ENCODE measurements at regions not wholly inside any gene's neighbourhood (a gene's known extent, or its start where the extent isn't known, plus 50 kb on each side); places are given as distances from the start of the nearest gene placed in this dataset.

DNA sequence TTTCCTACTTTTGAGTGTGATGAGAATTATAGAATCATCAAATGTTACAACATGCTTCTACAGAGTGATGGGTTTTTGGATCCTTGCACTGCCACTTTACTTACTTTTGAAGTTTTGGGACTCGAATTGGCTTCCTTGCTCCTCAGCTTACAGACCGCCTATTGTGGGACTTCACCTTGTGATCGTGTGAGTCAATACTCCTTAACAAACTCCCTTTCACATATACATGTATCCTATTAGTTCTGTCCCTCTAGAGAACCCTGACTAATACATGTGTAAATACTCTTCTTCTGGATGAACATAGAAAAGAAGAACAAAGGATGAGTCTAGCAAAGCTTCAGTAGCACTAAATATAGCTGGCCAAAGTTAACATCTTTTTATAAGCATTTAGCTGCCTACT is 98.7 kb upstream of the PDE4D start:
- Mint-ChIP-seq H3K27me3 (no peaks in the 10 kb centered on the region), H3K4me1 (ENCODE audit: low read depth in 2 of 2) (no peaks in the 10 kb centered on the region), H3K4me3 (no peak overlapping the region), H3K36me3 (no peaks in the 10 kb centered on the region), H3K9me3 (peaks cover 4% of the 10 kb centered on the region), H3K27ac (no peak overlapping the region)
- DNase-seq (ENCODE audit: low spot score) (no peak), ATAC-seq (no peak)

GRCh38 chr5:59988396-59988795 is 94.9 kb upstream of the PDE4D start:
- DNase-seq (ENCODE audit: low spot score), result no peak
- Mint-ChIP-seq H3K9me3 (peaks cover 4% of the 10 kb centered on the region), H3K4me1 (ENCODE audit: low read depth in 2 of 2) (no peaks in the 10 kb centered on the region), H3K36me3 (no peaks in the 10 kb centered on the region), H3K27me3 (no peaks in the 10 kb centered on the region), H3K4me3 (no peak overlapping the region), H3K27ac (no peak overlapping the region)
- no peak for ATAC-seq

DNA sequence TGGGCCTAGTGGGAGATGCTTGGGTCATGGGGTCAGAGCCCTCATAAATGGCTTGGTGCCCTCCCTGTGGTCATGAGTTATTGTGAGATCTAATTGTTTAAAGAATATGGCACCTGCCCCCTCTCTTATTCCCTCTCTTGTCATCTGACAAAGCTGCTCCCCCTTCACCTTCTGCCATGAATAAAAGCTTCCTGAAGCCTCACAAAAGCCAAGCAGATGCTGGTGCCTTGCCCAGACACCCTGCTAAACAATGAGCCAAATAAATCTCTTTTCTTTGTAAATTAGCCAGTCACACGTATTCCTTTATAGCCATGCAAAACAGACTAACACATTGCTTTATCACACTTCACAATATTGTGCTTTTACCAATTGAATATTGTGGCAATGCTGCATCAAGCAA is 82.8 kb upstream of the PDE4D start:
- no peaks in the 10 kb centered on the region for H3K27me3 Mint-ChIP-seq
- DNase-seq (ENCODE audit: low spot score) (no peak), ATAC-seq (no peak)
- no peak overlapping the region for H3K27ac Mint-ChIP-seq
- H3K4me1 Mint-ChIP-seq (ENCODE audit: low read depth in 2 of 2), result no peaks in the 10 kb centered on the region
- peaks cover 9% of the 10 kb centered on the region for H3K9me3 Mint-ChIP-seq
- H3K4me3 Mint-ChIP-seq, result no peak overlapping the region
- H3K36me3 Mint-ChIP-seq, result no peaks in the 10 kb centered on the region

DNA sequence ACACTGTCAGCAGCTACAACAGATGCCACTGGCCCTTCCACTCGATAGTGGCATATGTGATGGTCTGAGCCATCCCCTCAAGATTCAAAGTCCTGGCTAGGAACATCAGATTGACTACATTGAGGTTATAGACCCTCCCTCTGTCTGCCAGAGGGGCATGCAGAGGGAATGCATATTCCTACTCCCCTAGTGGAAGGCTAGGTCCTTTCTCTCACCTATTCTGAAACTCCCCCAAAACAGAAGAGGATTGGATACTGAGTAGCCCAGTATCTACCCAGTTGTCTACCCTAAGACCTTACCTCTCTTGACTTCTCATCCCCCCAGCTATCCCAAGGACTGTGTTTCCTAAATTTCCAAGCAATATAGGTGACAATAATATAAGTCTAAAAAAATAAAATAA is 78.5 kb upstream of the PDE4D start:
- no peaks in the 10 kb centered on the region for H3K36me3 Mint-ChIP-seq
- ATAC-seq (no peak), DNase-seq (ENCODE audit: low spot score) (no peak)
- no peak overlapping the region for H3K27ac Mint-ChIP-seq
- no peak overlapping the region for H3K4me3 Mint-ChIP-seq
- no peaks in the 10 kb centered on the region for H3K27me3 Mint-ChIP-seq
- peaks cover 9% of the 10 kb centered on the region for H3K9me3 Mint-ChIP-seq
- no peaks in the 10 kb centered on the region for H3K4me1 Mint-ChIP-seq (ENCODE audit: low read depth in 2 of 2)

DNA sequence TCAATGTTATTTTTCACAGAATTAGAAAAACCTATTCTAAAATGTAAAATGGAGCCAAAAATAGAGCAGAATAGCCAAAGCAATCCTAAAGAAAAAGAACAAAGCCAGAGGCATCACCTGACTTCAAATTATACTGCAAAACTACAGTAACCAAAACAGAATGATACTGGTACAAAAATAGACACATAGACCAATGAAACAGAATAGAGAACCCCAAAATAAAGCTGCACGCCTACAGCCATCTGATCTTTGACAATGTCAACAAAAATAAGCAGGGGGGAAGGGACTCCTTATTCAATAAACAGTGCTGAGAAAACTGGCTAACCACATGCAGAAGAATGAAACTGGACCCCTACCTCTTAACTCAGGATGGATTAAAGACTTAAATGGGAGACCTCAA is 65.8 kb upstream of the PDE4D start:
- no peak for ATAC-seq
- no peak overlapping the region for H3K27ac Mint-ChIP-seq
- no peaks in the 10 kb centered on the region for H3K36me3 Mint-ChIP-seq
- DNase-seq (ENCODE audit: low spot score), result no peak
- H3K4me1 Mint-ChIP-seq (ENCODE audit: low read depth in 2 of 2), result no peaks in the 10 kb centered on the region
- no peak overlapping the region for H3K4me3 Mint-ChIP-seq
- H3K27me3 Mint-ChIP-seq, result no peaks in the 10 kb centered on the region
- no peaks in the 10 kb centered on the region for H3K9me3 Mint-ChIP-seq

DNA sequence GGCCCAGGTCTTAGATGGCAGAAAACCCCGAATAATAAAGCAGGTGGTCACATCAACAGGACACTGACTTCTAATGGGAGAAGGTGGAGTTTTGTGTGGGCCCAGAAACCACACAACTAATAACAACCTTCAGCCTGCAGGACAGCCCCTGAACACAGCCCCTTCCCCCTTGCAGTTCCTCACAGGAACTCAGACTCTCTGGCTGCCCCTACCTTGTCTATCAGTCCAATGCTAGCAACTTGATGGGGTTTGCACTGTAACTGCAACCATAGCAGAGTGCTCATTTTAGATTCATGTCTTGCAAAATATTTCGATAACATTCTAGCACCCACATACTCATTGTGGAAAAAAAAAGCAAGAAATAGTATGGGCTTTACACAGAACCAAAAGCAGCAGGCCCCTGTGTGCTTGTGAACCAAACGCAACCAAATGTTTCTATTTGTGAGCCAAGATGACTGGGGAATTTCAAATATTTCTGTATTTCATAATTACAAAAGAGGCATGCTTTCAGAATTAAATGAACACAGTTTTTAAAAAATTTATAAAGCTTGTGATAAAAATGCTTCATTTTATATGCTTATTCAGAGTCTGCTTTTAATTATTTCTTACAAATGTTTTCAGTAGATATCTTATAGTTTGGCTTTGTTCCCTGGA is 62.7 kb upstream of the PDE4D start:
- no peaks in the 10 kb centered on the region for H3K4me1 Mint-ChIP-seq (ENCODE audit: low read depth in 2 of 2)
- no peak overlapping the region for H3K4me3 Mint-ChIP-seq
- H3K36me3 Mint-ChIP-seq, result no peaks in the 10 kb centered on the region
- no peaks in the 10 kb centered on the region for H3K27me3 Mint-ChIP-seq
- DNase-seq (ENCODE audit: low spot score), result no peak
- ATAC-seq, result no peak
- H3K27ac Mint-ChIP-seq, result no peak overlapping the region
- H3K9me3 Mint-ChIP-seq, result no peaks in the 10 kb centered on the region

DNA sequence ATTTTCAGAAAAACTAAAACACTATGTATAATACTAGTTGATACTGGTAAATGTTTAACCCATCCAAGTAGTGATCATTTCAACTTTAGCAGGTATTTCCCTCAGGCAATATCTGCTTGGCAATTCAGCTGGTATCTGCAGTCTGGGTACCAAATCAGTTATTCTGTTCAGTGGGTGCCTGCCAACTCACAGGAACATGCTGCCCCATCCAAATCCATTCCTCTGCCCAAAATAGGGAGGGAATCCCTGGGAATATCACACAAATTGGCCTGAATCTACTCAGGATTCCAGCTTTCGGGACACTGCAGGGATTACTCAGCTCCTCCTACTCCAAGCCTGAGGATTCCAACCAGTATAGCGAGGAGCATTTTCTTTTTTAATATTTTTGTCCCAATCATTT is 61.7 kb upstream of the PDE4D start:
- no peak for DNase-seq (ENCODE audit: low spot score)
- Mint-ChIP-seq H3K36me3 (no peaks in the 10 kb centered on the region), H3K4me3 (no peak overlapping the region), H3K27me3 (no peaks in the 10 kb centered on the region), H3K27ac (no peak overlapping the region), H3K4me1 (ENCODE audit: low read depth in 2 of 2) (no peaks in the 10 kb centered on the region), H3K9me3 (no peaks in the 10 kb centered on the region)
- no peak for ATAC-seq

GRCh38 chr5:59943452-59944113 is 50.1 kb upstream of the PDE4D start:
- Mint-ChIP-seq H3K36me3 (no peaks in the 10 kb centered on the region), H3K27ac (no peak overlapping the region), H3K4me3 (no peak overlapping the region), H3K27me3 (no peaks in the 10 kb centered on the region), H3K4me1 (ENCODE audit: low read depth in 2 of 2) (no peaks in the 10 kb centered on the region), H3K9me3 (peaks cover 4% of the 10 kb centered on the region)
- ATAC-seq, result no peak
- no peak for DNase-seq (ENCODE audit: low spot score)

All from natural killer cell treated with Interleukin-12 subunit alpha and Interleukin-12 subunit beta and Interleukin-15 and Interleukin-18, amount 100 ng/mL, for 72 hours (primary cell).